GM18861 (cell line): ENCODE measurements at regions not wholly inside any gene's neighbourhood (a gene's known extent, or its start where the extent isn't known, plus 50 kb on each side); places are given as distances from the start of the nearest gene placed in this dataset.

Source experiments
- ATAC-seq: cut with Tn5 transposase; IDR thresholded peaks from one replicate; pipeline ENCODE4 v1.9.1; 2021; ENCODE audit not compliant: unreplicated experiment

GRCh38 chr4:43242606-43243005 lies 350.1 kb downstream of the GRXCR1 start:
- ATAC-seq: no peak

GRCh38 chr4:43243433-43244116 lies 351.1 kb downstream of the GRXCR1 start:
- no peak for ATAC-seq

GRCh38 chr4:43244688-43245382 lies 352.3 kb downstream of the GRXCR1 start:
- ATAC-seq: peak; percentile 97

GRCh38 chr4:43251841-43252240 lies 359.3 kb downstream of the GRXCR1 start:
- no peak for ATAC-seq

- ATAC-seq: no peak
Observed at GRCh38 chr4:43253541-43253940, 361.0 kb downstream of the GRXCR1 start.

GRCh38 chr4:43264730-43265129 lies 372.2 kb downstream of the GRXCR1 start:
- no peak for ATAC-seq

- no peak for ATAC-seq
Observed at GRCh38 chr4:43271946-43272345, 379.4 kb downstream of the GRXCR1 start.

GRCh38 chr4:43274376-43274775 lies 381.9 kb downstream of the GRXCR1 start:
- ATAC-seq: no peak

GRCh38 chr4:43275779-43276178 lies 383.3 kb downstream of the GRXCR1 start:
- no peak for ATAC-seq

GRCh38 chr4:43276321-43276720 lies 383.8 kb downstream of the GRXCR1 start:
- no peak for ATAC-seq

GRCh38 chr4:43277003-43277402 lies 384.5 kb downstream of the GRXCR1 start:
- ATAC-seq: no peak

- no peak for ATAC-seq
Observed at GRCh38 chr4:43282534-43282933, 390.0 kb downstream of the GRXCR1 start.

- ATAC-seq: no peak
Observed at GRCh38 chr4:43286137-43286536, 393.6 kb downstream of the GRXCR1 start.

GRCh38 chr4:43296946-43297528 lies 404.5 kb downstream of the GRXCR1 start:
- no peak for ATAC-seq

- ATAC-seq: no peak
Observed at GRCh38 chr4:43316813-43317212, 424.3 kb downstream of the GRXCR1 start.

GRCh38 chr4:43325220-43325967 lies 432.9 kb downstream of the GRXCR1 start:
- ATAC-seq: no peak

- ATAC-seq: no peak
Observed at GRCh38 chr4:43330288-43330687, 437.8 kb downstream of the GRXCR1 start.

- ATAC-seq: no peak
Observed at GRCh38 chr4:43331226-43332051, 438.9 kb downstream of the GRXCR1 start.

GRCh38 chr4:43332052-43332425 lies 439.5 kb downstream of the GRXCR1 start:
- ATAC-seq: no peak

- ATAC-seq: no peak
Observed at GRCh38 chr4:43337707-43338106, 445.2 kb downstream of the GRXCR1 start.

- no peak for ATAC-seq
Observed at GRCh38 chr4:43339435-43339834, 446.9 kb downstream of the GRXCR1 start.
